Adrenal gland (tissue), 9 donors: ENCODE measurements at regions not wholly inside any gene's neighbourhood (a gene's known extent, or its start where the extent isn't known, plus 50 kb on each side); places are given as distances from the start of the nearest gene placed in this dataset.

Experiments
- DNase-seq, 7 donors: peaks; one replicate each; pipeline ENCODE4 v3.0.0-alpha.2; 2019 to 2020
- H3K27ac ChIP-seq, 5 donors: fragments of 200-600 bp; sonication (generic) in 4 of 5; 1 replicate in 3 of 5; 2 replicates in 2 of 5; pipeline versions ENCODE4 v1.5.1 to v1.8.0; 2016 to 2020; ENCODE audit warnings: mild to moderate bottlenecking in 1 of 5
- H3K27me3 ChIP-seq: fragments of 200-600 bp; 2 replicates; pipeline ENCODE4 v1.8.0; 2021
- H3K36me3 ChIP-seq, 2 donors: fragments of 200-600 bp; replicated peaks in 1 of 2; 1 replicate in 1 of 2; 2 replicates in 1 of 2; pipeline versions ENCODE4 v1.5.1 to v1.8.0; 2018 to 2022
- H3K4me1 ChIP-seq, 2 donors: fragments of 200-600 bp; replicated peaks in 1 of 2; 1 replicate in 1 of 2; 2 replicates in 1 of 2; pipeline versions ENCODE4 v1.5.1 to v1.8.0; 2018 to 2021
- H3K4me3 ChIP-seq, 4 donors: fragments of 200-600 bp; sonication (generic) in 3 of 4; one replicate each; pipeline ENCODE4 v1.5.1; 2016 to 2018
- H3K9me3 ChIP-seq, 3 donors: fragments of 200-600 bp; sonication (generic) in 1 of 3; replicated peaks in 1 of 3; 1 replicate in 2 of 3; 2 replicates in 1 of 3; pipeline versions ENCODE4 v1.5.1 to v1.8.0; 2016 to 2021
- CTCF ChIP-seq, 6 experiments: fragments of 450-650 bp in 4 of 6; fragments of 200-600 bp in 2 of 6; sonication (generic) in 1 of 6; IDR thresholded peaks; 1 replicate in 5 of 6; 2 replicates in 1 of 6; pipeline versions ENCODE4 v1.5.1 to v1.8.0; 2016 to 2021; ENCODE audit warnings: antibody characterized with exemption in 6 of 6, mild to moderate bottlenecking in 2 of 6, moderate library complexity in 1 of 6
- POLR2A ChIP-seq, 2 donors: fragments of 450-650 bp; IDR thresholded peaks; one replicate each; pipeline ENCODE4 v1.6.1; 2017; ENCODE audit warnings: antibody characterized with exemption in 2 of 2, mild to moderate bottlenecking in 2 of 2, moderate library complexity in 1 of 2
- WGBS, 4 donors: extraction: QIAGEN DNeasy Blood & Tissue Kit in 2 of 4; methylation state at CpG; one replicate each; pipeline versions ENCODE4 v1.1.5 to v1.1.7; 2013 to 2017; 5-methylcytosine and 5-hydroxymethylcytosine counted together
- intact Hi-C, 2 donors: fragments of 100-400 bp; cut with DNase I; formaldehyde crosslinking; loops; one replicate each; pipeline versions ENCODE4 v1.14.1 to v1.15.0; 2022 to 2023
- donor health status: healthy with polysubstance abuse.
- donor health status: Bipolar disorder and iron deficiency.
- donor health status: DM: yes; HTN: yes; CAD: no.
- donor health status: DM: no; HTN: no; CAD: no.
- donor health status: DM: no; HTN: no; CAD: no.

- no peaks in the 10 kb centered on the region for H3K9me3 ChIP-seq
- H3K4me1 ChIP-seq, result no peaks in the 10 kb centered on the region
- intact Hi-C loops, result no loop called here
- H3K4me3 ChIP-seq, result no peak overlapping the region
- TF ChIP-seq CTCF (IDR thresholded peaks at IDR 0.05) (no peak), POLR2A (IDR thresholded peaks at IDR 0.05) (no peak)
- H3K36me3 ChIP-seq, result no peaks in the 10 kb centered on the region
- no peak for DNase-seq
- 38 to 61% (median 53%) methylated on average over 1 of the region's 1 CpG for WGBS, 4 donors
- H3K27me3 ChIP-seq, result no peaks in the 10 kb centered on the region
- no peak overlapping the region for H3K27ac ChIP-seq
Observed at GRCh38 chr2:116891191-116891590, 923.3 kb upstream of the DDX18 start.

GRCh38 chr2:116911540-116911939, 903.0 kb upstream of the DDX18 start:
- no peak for DNase-seq
- Histone ChIP-seq H3K4me1 (no peaks in the 10 kb centered on the region), H3K9me3 (no peaks in the 10 kb centered on the region), H3K36me3 (no peaks in the 10 kb centered on the region), H3K27ac (no peak overlapping the region), H3K4me3 (no peak overlapping the region), H3K27me3 (no peaks in the 10 kb centered on the region)
- no peak for TF ChIP-seq CTCF (IDR thresholded peaks at IDR 0.05)
- TF ChIP-seq POLR2A (IDR thresholded peaks at IDR 0.05), result no peak
- intact Hi-C loops, result no loop called here

GRCh38 chr2:116915673-116916072, 898.8 kb upstream of the DDX18 start:
- TF ChIP-seq POLR2A (IDR thresholded peaks at IDR 0.05) (no peak), CTCF (IDR thresholded peaks at IDR 0.05) (no peak)
- intact Hi-C loops, result no loop called here
- H3K4me1 ChIP-seq, result no peaks in the 10 kb centered on the region
- no peaks in the 10 kb centered on the region for H3K9me3 ChIP-seq
- H3K4me3 ChIP-seq, result no peak overlapping the region
- no peaks in the 10 kb centered on the region for H3K36me3 ChIP-seq
- H3K27me3 ChIP-seq, result no peaks in the 10 kb centered on the region
- WGBS, 4 donors, result 76 to 79% (median 78%) methylated on average over 1 of the region's 1 CpG
- H3K27ac ChIP-seq, result no peak overlapping the region
- DNase-seq, result no peak

GRCh38 chr2:116917196-116917595, 897.3 kb upstream of the DDX18 start:
- intact Hi-C loops, result no loop called here
- TF ChIP-seq POLR2A (IDR thresholded peaks at IDR 0.05) (no peak), CTCF (IDR thresholded peaks at IDR 0.05) (no peak)
- DNase-seq, result no peak
- Histone ChIP-seq H3K36me3 (no peaks in the 10 kb centered on the region), H3K9me3 (no peaks in the 10 kb centered on the region), H3K4me1 (no peaks in the 10 kb centered on the region), H3K4me3 (no peak overlapping the region), H3K27me3 (no peaks in the 10 kb centered on the region), H3K27ac (no peak overlapping the region)
